NCI-H226 (cell line): ENCODE measurements at regions not wholly inside any gene's neighbourhood (a gene's known extent, or its start where the extent isn't known, plus 50 kb on each side); places are given as distances from the start of the nearest gene placed in this dataset.

Experiments
- DNase-seq: peaks from one replicate; pipeline ENCODE4 v3.0.0-alpha.2; 2015

DNA sequence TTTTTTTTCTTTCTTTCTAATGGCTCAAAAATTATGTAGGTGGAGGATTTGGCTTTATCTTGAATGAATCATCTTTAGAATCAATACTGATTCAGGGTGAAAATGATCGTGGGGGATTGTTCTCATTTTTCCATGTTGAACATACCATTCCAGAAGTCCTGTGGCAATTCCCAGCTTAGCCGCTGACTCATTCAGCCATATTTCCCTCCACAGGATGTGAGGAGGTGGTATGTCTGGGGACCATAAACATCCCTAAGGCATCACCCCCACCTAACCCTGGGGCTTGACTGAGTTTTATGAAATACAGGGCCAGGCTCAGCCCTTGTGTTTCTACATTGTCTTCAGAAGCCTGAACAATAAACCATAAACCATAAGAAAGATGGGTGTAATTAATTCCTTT, 92.7 kb upstream of the FN1 start:
- DNase-seq: peak; percentile 73

DNA sequence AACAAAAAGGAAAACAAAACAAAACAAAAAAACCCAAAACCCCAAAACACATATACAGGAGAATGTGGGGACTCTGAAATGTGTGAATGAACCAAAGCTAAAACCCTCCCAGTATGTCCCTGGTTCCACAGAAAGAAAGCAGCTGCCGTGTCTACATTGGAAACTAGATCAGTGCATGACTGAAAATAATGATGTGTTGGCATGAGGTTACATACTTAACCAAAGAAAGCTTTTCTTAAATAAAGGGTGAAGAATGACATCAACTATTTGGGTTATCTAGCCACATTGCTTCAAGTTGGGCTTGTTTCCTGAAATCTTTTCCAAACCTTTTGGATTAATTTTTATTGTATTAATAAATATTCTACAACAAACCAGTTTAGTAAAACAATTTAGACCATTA, 91.9 kb upstream of the FN1 start:
- no peak for DNase-seq

DNA sequence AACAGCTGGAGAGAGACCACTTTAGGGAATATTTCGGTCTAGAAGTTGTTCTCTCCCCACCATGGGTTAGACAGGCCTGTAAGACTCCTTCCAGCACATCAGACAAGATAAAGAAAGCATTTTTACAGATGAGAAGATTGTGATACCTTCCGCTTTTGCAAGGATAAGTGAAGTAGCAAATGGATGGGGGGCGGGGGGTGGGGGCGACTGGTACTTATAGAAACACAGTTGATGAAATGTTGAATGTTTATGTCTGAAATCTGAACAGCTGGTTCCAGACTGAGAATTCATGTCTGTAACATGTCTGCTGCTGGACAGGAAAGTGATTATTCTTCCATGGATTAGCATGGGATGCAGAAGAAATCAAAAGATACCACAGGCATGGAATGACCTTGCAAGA, 90.5 kb upstream of the FN1 start:
- DNase-seq: no peak

DNA sequence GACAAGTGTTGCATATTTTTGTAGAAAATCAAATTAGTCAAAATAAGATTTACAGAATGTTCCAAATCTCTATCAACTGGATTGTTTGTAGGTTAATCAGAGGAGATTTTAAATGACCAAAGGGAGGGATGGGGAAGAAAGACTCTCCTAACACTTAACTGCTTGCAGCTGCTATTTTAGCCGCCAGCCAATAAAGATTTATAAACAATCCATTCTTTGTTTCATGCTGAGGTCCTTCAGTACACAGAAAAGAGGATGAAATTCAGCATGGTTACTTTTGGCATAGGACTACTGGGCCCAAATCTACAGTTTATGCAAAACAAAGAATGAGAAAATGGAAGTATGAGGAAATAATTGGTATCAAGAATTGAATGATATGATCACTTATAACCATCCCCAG, 86.4 kb upstream of the FN1 start:
- no peak for DNase-seq

DNA sequence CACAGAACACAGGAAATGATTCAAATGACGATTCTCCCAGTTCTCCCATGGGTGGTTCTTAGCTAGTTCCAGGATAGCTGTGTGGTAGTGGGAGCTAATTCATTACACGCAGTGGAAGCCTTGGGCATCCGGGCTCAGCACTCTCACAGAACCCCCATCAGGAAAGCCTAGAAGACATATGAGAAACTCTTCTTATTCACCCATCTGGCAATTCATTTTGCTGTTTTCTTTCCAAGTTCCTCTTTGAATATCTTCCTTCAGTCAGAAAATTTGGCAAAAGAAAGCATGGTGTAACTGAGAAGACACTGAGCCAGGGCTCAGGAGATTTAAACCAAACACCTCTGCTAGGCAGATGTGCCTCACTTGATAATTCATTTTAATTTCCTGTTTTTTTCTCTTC, 85.2 kb upstream of the FN1 start:
- no peak for DNase-seq

DNA sequence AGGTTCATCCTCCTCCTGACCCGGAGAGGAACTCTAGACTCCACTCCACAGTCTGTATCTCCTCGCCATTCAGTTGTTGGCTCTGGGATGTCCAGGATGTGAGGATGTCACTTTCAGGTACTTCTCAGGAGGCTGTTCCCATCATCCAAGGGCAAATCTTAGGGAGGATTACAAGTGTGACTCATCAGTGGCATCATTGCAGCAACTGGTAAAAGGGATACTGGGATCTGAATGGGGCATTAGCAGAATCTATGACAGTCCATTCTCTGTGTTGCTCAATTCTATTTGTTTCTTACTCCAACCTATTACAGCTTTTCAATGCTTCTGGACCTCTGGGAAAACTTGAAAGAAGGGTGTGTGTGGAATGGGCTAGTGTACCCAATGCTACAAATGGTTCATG, 81.5 kb upstream of the FN1 start:
- DNase-seq: no peak

DNA sequence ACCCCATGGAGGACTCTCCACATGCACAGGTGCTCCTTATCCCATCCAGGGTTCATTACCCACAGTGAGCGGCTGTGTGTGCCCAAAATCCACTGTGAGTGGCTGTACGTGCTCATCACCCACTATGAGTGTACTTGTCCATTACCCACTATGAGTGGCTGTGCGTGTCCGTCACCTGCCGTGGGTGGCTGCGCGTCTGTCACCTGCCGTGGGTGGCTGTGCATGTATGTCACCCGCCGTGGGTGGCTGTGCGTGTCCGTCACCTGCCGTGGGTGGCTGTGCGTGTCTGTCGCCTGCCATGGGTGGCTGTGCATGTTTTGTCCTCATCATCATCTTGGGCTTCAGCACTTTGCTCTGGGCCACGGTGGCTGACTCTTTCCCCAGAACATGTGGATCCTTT, 78.6 kb upstream of the FN1 start:
- DNase-seq: no peak

DNA sequence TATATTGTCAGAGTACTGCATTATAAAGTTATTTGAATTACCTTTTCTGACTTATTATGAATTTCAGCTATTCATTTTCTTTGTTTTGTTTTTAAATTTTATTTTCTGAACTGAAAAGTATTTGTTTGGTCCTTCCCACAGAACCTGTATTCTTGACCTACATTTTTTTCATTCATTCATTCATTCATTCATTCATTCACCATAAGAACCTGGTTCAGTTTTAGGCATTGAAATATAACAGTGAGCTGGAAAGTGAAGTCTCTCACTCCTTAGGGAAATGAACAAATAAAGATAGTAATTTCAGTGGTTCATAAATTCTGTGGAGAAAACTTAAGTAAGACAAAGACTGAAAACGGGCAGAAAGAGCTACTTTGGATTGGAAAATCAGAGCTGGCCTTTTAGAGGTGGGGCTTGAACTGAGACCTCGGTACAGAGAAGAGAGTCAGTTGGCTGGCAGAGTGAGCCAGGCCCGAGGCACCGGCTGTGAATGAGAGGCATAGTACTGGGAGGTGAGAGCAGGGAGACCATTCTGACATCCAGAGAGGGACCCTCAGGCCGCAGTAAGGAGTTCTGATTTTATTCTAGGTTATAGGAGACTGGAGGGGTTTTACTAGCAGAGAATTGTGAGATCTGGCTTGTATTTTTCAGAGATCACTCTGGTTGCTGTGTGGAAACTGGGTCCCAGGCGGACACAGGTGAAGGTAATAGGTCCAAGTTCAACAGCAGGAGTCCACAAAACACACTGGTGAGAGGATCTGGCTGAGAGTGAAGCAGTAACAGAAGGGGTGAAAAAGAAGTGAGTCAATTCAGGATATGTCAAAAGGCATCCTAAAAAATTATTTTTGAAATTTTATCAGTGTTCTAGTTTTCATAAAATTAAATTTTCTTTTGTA, 75.8 kb upstream of the FN1 start:
- no peak for DNase-seq

DNA sequence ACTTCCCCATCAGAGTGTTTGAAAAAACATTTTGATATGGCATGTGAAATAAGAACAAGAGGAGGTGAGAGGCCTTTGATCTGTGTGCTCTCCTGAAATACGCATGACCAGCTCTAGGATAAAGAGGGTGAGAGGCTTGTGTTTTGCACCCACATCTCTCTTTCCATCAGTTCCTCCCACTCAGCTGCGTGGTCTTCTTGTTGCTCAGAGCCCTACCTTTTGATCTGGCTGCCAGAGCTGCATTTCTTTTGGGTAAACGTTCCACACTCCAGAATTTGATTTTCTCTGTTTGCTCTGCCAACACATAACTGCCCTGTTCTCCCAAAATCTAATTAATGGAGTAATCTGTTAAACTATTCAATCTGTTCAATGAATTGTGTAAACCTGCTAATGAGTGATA, 72.0 kb upstream of the FN1 start:
- no peak for DNase-seq

DNA sequence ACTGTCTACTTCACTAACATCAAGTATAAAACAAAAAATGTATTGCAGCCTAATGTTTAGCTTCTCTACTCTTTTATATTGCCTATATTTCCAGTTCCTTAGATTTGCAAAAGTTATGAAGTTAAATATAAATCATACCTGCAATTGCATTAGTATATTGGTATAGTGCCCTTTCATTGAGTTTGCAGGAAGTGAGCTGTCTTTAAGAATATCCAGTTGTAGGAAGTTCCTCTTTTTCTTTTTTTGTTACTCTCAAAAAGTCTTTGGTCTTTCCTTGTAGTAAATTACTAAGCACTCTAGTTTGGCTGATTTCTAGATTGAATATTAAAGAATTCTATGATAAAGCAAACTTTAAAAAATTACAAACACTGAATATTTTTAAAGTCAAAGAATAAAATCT, 71.3 kb upstream of the FN1 start:
- no peak for DNase-seq

DNA sequence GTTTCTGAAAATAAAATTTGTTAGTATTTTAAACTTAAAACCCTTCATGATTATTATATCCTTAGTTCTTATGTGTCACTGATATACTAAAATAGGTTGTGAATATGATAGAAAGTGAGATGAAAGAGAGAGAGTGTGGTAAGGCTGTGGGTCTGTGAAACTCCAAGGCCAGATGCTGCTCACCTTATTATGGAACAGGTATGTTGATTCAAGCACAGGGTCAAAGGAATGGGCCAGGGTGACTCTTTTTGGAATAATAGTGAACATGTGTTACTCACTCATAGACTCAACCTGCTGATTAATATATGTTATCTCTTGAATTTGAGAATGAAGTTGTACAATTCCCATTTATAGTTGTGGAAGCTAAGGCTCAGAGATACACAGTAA, 70.7 kb upstream of the FN1 start:
- no peak for DNase-seq

DNA sequence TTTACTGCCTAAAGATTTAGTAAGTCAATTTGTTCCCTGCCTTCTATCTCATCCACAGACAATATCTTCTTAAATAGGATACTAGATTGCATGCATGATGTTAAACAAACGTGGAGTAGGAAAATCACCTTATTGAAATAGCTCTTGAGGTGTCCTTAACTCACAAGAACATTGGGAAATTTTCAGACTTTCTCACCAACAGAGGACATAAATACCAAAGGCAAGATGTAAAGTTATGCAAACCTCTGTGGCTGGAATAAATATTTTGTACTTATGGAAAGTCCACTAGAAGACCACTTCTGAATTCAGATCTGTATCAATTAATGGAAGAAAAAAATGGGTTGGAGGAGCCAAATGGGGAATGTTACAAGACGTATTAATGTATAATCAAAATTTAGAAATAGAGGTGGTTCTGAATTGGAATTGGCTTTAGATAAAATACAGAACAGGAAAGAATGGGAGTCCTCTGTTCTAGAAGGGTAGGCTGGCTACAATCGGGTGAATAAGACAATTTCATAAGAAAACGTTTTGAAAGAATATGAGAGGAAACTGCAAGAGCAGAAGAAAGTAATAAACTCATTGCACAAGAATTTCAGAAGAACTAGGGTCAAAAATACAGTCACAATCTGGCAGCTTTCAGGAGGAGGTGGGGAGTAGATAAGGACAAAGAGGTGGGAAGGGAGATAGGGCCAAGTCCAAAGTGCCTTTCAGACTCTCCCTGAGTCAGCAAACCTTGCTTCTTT, 69.3 kb upstream of the FN1 start:
- DNase-seq: peak; percentile 85

DNA sequence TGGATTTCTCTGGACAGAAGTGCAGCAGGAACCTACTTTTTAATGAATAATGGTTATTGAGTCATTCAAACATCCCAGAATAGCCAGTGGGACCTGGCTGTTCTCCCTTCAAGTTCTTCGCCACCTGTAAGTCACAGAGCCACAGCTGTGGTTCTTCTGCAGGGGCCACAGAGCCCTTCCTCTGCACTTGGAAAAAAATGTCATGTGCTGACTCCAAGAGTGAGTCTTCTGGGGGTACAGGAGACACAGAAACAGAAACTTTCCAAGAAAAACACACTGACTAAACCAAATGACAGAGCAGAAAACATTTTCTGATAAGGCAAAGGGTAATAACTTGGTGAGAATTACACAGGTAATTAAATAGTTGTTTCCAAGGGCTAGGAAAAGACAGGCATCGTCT, 68.7 kb upstream of the FN1 start:
- no peak for DNase-seq

DNA sequence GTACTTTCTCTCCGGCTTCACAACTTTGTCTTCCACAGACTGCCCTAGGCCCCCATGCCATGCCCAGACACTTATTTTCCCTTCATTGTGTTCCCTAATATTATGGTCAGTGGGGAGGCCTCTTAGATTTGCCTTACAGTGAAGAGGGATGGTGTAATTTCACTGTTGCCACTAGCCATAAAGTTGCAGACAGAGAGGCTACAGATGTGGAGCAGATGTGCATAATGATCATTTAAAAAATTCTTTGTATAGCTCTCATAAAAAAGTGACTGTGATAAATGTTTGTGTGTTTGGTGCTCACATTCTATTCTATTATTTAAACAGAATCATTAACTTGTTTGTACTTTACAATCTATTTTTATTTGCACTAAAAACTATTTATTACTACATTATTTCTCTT, 67.5 kb upstream of the FN1 start:
- DNase-seq: no peak

DNA sequence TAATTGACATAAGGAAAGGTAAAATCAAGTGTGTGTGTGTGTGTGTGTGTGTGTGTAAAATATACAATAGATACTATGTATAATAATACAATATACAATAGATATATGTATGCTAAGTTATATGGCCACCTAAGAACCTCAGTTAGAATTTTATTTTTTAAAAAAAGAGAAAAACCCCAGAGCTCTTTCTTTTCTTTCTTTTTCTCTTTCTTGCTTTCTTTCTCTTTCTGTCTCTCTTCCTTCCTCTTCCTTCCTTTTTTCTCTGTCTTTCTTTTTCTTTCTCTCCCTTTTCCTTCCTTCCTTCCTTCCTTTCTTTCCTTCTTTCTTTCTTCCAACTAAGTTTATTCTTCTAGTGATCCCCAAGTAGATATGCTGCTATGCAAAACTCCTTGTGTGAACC, 64.6 kb upstream of the FN1 start:
- no peak for DNase-seq

DNA sequence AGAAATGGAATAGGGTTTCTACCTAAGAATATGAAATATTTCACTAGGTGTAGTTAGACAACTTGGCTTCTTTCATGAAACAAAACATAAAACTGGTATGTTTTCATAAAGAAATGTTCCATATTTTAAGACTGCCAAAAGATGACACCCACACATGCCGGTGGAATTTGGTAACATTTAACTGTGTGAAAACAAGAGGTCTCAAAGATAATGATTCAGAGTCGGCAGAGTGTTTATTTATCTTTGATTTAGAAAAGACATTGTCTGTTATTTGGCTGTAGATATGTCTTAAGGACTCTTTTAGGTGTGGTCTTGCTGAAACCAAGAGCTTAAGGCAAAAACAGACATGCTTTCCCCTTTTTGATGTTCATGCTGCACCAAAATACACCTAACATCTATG, 63.5 kb upstream of the FN1 start:
- DNase-seq: no peak

DNA sequence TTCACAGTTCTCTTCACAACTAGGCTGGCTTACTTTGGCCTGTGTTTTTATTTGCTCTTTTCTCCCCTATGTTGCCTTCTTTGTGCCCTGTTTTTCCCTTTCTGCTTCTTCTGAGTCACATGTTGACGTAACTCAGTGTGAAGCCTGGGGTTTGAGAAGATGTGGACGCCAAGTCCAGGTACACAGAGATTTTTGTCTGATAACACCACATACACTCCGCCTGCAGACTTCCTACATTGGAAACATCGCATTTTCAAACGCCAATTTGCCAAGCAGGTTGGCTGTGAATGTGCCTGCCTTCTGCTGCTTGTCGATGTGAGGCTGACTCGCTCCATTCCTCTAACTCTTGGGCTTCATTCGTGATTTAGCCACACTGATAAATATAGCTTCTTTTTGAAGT, 62.6 kb upstream of the FN1 start:
- DNase-seq: no peak

DNA sequence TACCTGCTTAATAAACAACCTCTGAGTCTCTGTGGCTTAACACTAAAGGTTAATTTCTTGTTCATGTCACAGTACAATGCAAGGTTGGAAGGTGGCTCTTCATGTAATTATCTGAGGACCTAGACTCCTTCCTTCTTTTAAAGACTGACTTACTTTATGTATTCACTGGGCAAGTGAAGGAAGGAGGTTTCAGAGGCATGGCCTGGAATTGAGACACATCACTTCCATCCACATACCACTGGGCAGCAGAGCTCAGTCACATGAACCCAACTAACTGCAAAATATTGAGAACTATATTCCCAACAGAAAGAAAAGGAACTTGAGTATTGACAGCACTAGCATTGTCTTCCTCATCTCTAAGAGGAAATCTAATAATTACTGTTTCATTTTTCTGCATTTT, 57.5 kb upstream of the FN1 start:
- no peak for DNase-seq

DNA sequence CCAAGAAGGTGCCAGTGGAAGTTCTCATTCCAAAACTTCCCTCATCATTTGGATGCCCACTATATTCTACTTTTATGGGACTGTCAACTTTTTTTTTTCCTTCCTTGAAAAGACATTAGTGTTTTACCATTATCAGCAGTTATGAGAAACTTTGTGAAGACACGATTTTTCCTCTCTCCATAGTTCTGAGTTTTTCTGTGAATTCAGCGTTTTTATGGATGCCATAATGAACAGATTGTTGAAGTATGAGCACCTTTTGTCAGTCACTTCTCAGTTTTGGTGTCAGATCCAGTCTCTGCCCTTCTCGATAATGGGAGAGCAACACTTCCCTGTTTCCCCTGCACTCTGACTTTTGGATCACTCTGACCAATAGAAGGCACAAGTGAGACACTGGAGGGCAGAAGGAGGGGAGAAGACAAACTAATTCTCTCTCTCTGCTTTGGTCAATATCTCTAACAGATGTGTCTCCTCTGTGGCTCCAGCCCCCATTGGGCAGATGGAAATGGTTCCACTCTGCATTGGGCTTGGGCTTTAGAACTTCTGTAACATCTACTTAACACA, 53.5 kb upstream of the FN1 start:
- DNase-seq: no peak

DNA sequence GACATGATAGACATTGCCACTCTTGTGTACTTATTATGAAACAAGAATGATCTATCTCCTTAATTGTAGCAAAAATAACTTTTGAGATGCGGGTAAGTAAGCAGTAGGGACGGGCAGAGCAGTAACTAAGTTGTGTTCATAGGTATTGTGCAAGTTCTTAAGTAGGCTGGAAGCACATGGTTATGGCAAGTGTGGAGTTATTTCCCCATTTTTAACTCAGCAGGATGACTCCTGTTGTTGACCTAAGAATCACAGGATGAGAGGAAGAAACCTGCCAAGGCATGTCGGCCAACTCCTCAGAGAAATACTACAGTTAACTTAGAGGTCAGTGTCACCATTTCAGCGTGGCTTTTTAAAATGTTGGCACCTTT, 51.1 kb upstream of the FN1 start:
- no peak for DNase-seq

DNA sequence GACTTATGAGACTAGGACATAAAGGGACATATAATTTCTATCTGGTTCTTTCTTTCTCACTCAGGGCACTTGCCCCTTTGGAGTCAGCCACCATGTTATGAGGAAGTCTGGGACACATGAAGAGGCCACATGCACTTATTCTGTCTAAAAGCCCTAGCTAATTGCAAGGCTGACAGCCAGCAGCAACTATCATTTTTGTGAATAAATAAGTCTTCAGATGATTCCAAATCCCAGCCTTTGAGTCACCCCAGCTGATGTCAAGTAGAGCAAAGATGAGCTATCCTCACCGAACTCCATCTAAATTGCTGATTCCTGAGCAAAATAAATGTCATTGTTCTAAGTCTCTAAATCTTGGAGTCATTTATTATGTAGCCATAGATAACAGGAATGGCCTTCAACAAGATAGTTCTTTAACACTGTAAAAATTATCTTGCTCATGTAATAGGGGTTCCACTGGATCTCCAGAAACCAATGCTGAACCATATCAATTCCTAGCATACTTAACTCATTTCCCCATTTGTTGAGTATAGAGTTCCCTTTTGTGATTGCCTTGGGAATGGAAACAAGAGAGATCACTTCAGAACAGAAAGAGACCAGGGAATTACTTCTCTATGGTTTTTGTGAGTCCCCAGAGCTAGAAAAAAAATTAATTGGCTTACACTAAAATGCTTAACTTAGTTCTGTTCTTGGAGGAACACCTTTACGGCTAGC, 50.6 kb upstream of the FN1 start:
- no peak for DNase-seq
